ENCODE measurements at regions not wholly inside any gene's neighbourhood (a gene's known extent, or its start where the extent isn't known, plus 50 kb on each side); places are given as distances from the start of the nearest gene placed in this dataset.
"Not testable (repeated sequence)": the region's sequence is repeated elsewhere in the genome, so short reads cannot be mapped to it uniquely, and the experiment has no call there.

DNA sequence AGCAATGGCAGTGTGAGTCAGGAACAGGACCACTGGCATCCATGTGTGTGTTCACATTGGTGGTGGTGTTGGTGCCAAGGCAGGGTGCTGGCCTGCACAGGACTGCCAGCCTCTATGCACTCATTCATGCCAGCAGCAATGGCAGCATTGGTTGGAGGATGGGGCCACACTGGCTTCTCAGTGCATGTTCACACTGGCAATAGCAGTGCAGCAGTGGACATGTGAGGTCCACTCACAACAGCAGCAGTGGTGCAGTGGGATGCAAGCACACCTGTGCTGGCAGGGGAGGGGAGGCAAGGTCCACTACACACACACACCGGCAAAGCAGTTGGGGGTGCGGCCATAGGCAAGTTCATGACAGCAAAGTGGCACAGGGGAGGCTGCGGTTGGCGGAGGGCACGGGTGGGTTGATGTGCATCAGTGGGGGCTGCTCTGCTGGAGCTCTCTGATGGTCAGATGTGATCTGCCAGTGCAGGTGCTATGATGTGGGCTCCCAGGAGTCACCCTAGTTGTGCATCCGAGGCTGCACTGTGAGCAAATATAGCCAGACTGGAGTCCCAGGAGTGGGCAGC is 57.8 kb upstream of the TNKS2 start:
- H3K36me3 ChIP-seq = no peaks in the 10 kb centered on the region
- no peak for DNase-seq
- no peak for ATAC-seq
- intact Hi-C loops (cut with DNase I; ENCODE audit: low total_unique reads) (no loop called here), in situ Hi-C loops (cut with MboI; ENCODE audit: low sequenced_read_pairs in 4 of 4) (no loop called here)
- H3K4me1 ChIP-seq = no peaks in the 10 kb centered on the region
- H3K4me3 ChIP-seq = no peak overlapping the region
- H3K27ac ChIP-seq = no peak overlapping the region
- no peak for TF ChIP-seq POLR2A (IDR thresholded peaks at IDR 0.05)
- TF ChIP-seq, protein P1, sequence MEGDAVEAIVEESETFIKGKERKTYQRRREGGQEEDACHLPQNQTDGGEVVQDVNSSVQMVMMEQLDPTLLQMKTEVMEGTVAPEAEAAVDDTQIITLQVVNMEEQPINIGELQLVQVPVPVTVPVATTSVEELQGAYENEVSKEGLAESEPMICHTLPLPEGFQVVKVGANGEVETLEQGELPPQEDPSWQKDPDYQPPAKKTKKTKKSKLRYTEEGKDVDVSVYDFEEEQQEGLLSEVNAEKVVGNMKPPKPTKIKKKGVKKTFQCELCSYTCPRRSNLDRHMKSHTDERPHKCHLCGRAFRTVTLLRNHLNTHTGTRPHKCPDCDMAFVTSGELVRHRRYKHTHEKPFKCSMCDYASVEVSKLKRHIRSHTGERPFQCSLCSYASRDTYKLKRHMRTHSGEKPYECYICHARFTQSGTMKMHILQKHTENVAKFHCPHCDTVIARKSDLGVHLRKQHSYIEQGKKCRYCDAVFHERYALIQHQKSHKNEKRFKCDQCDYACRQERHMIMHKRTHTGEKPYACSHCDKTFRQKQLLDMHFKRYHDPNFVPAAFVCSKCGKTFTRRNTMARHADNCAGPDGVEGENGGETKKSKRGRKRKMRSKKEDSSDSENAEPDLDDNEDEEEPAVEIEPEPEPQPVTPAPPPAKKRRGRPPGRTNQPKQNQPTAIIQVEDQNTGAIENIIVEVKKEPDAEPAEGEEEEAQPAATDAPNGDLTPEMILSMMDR (IDR thresholded peaks at IDR 0.05 in 4 of 5, conservative IDR thresholded peaks at IDR 0.05 in 1 of 5) = no peak
- H3K9me3 ChIP-seq = no peaks in the 10 kb centered on the region
- H3K27me3 ChIP-seq = peaks cover 0 to 5% (median 0%) of the 10 kb centered on the region in 3 donors

DNA sequence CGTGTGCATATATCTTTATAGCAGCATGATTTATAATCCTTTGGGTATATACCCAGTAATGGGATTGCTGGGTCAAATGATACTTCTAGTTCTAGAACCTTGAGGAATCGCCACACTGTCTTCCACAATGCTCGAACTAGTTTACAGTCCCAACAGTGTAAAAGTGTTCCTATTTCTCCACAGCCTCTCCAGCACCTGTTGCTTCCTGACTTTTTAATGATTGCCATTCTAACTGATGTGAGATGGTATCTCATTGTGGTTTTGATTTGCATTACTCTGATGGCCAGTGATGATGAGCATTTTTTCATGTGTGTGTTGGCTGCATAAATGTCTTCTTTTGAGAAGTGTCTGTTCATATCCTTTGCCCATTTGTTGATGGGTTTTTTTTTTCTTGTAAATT is 66.0 kb upstream of the TNKS2 start:
- DNase-seq; ATAC-seq; in situ Hi-C loops (cut with MboI; ENCODE audit: low sequenced_read_pairs in 4 of 4); H3K36me3 ChIP-seq; H3K9me3 ChIP-seq; intact Hi-C loops (cut with DNase I; ENCODE audit: low total_unique reads); H3K27me3 ChIP-seq; H3K4me1 ChIP-seq; H3K27ac ChIP-seq; H3K4me3 ChIP-seq: not testable (repeated sequence)

DNA sequence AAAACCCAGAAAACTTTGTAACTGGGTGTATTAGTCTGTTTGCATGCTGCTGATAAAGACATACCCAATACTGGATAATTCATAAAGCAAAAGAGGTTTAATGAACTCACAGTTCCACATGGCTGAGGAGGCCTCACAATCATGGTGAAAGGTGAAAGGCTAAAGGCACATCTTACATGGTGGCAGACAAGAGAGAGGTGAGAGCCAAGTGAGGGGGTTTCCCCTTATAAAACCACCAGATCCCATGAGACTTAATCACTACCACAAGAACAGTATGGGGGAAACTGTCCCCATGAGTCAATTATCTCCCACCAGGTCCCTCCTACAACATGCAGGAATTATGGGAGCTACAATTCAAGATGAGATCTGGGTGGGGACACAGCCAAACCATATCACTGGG is 68.9 kb upstream of the TNKS2 start:
- H3K27ac ChIP-seq; H3K9me3 ChIP-seq; in situ Hi-C loops (cut with MboI; ENCODE audit: low sequenced_read_pairs in 4 of 4); H3K36me3 ChIP-seq; intact Hi-C loops (cut with DNase I; ENCODE audit: low total_unique reads); ATAC-seq; H3K27me3 ChIP-seq; H3K4me3 ChIP-seq; H3K4me1 ChIP-seq; DNase-seq: not testable (repeated sequence)

DNA sequence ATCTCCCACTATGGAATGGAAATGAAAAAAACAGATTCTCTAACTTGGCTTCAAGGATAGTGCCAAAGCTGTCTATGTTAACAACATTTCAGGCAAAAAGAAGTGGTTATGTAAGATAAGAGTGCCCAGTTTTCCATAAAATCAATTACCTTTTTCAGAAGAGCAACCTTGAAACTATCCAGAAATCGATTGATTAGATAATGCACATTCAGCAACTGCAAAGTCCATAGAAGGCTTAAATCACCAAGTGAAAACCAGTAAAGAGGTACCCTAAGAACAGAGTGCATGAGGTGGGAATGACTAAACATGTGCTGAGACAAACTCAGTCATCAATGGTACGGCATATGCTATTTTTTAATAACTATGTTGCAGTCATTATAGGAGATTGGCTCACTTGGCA is 71.9 kb upstream of the TNKS2 start:
- H3K27ac ChIP-seq = no peak overlapping the region
- H3K4me1 ChIP-seq = no peaks in the 10 kb centered on the region
- intact Hi-C loops (cut with DNase I; ENCODE audit: low total_unique reads) (no loop called here), in situ Hi-C loops (cut with MboI; ENCODE audit: low sequenced_read_pairs in 4 of 4) (no loop called here)
- no peaks in the 10 kb centered on the region for H3K9me3 ChIP-seq
- H3K27me3 ChIP-seq = no peaks in the 10 kb centered on the region
- H3K36me3 ChIP-seq = no peaks in the 10 kb centered on the region
- no peak for TF ChIP-seq POLR2A (IDR thresholded peaks at IDR 0.05)
- TF ChIP-seq, protein P1 (IDR thresholded peaks at IDR 0.05 in 4 of 5, conservative IDR thresholded peaks at IDR 0.05 in 1 of 5) = no peak
- no peak overlapping the region for H3K4me3 ChIP-seq
- ATAC-seq = no peak
- no peak for DNase-seq

DNA sequence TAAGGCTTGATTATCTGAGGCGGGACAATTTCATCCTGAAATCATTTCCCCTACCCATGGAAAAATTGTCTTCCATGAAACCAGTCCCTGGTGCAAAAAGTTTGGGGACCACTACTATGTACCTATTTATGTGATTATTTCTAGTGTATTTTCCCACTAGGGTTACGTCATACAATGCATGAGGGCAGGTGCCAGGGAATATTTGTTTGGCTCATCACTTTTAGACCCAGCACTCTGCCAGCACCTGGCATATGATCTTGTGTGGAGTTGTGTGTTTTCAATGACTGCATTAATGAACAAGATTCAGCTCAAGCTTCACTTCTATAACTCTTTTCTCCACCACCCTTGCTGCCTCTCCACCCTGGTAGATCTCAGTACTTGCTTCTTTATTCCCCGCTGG is 73.3 kb upstream of the TNKS2 start:
- Histone ChIP-seq H3K9me3 (no peaks in the 10 kb centered on the region), H3K36me3 (no peaks in the 10 kb centered on the region), H3K4me1 (no peaks in the 10 kb centered on the region), H3K4me3 (no peak overlapping the region), H3K27me3 (no peaks in the 10 kb centered on the region), H3K27ac (no peak overlapping the region)
- in situ Hi-C loops (cut with MboI; ENCODE audit: low sequenced_read_pairs in 4 of 4) = no loop called here
- no peak for DNase-seq
- no peak for ATAC-seq
- TF ChIP-seq POLR2A (IDR thresholded peaks at IDR 0.05) = no peak
- TF ChIP-seq, protein P1 (IDR thresholded peaks at IDR 0.05 in 4 of 5, conservative IDR thresholded peaks at IDR 0.05 in 1 of 5) = no peak
- intact Hi-C loops (cut with DNase I; ENCODE audit: low total_unique reads) = no loop called here

DNA sequence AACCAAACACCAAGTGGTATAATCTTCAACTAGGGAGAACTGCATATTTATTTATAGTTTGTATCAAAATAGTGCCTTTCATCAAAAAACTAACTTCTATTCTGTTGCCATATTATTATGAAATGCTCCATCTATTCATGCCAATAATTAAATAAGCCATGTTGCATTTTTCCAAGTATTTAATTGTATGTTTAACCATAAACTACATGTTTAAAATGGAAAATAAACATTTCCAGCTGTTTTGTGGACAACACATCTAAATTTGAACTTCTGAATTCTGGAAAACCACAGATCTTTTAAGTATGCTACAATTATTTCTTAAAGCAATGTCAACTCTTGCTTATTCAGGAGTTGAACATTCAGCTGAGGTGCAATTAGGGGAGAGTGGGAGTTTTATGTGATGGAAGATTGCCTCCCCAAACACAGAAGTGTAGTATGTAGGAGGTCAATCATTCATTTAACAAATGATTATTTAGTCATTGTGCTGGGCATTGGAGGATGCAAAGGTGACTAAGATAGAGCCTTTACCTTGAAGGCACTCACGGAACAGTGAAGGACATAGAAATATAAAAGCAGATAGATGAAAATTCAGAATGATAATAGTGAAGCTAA is 80.7 kb upstream of the PPP1R3C start:
- Histone ChIP-seq H3K9me3 (no peaks in the 10 kb centered on the region), H3K36me3 (no peaks in the 10 kb centered on the region), H3K4me3 (no peak overlapping the region), H3K27ac (no peak overlapping the region), H3K27me3 (no peaks in the 10 kb centered on the region), H3K4me1 (peaks cover 0 to 6% of the 10 kb centered on the region in 2 donors)
- DNase-seq (no peak), ATAC-seq (no peak)
- in situ Hi-C loops (cut with MboI; ENCODE audit: low sequenced_read_pairs in 4 of 4) (no loop called here), intact Hi-C loops (cut with DNase I; ENCODE audit: low total_unique reads) (no loop called here)
- TF ChIP-seq POLR2A (IDR thresholded peaks at IDR 0.05) = no peak
- TF ChIP-seq, protein P1 (IDR thresholded peaks at IDR 0.05 in 4 of 5, conservative IDR thresholded peaks at IDR 0.05 in 1 of 5) = no peak
